HepG2 (cell line): ENCODE measurements at regions not wholly inside any gene's neighbourhood (a gene's known extent, or its start where the extent isn't known, plus 50 kb on each side); places are given as distances from the start of the nearest gene placed in this dataset.

ENCODE experiments used
- AKAP8 ChIP-seq: sonication (generic); formaldehyde crosslinking; IDR thresholded peaks from 2 replicates; pipeline ENCODE4 v1.5.1; 2020; ENCODE audit warnings: mild to moderate bottlenecking, missing genetic modification reagents
- MIER2 ChIP-seq: IDR thresholded peaks from 2 replicates; pipeline ENCODE4 v1.6.1; 2016; ENCODE audit warnings: missing biosample characterization, missing genetic modification reagents
- NAIF1 ChIP-seq: sonication (generic); formaldehyde crosslinking; IDR thresholded peaks from 2 replicates; pipeline ENCODE4 v1.5.0; 2020; ENCODE audit warnings: mild to moderate bottlenecking, missing genetic modification reagents, borderline replicate concordance
- NFKB2 ChIP-seq: sonication (generic); formaldehyde crosslinking; IDR thresholded peaks from 2 replicates; pipeline ENCODE4 v1.4.0; 2020; ENCODE audit warnings: missing genetic modification reagents, borderline replicate concordance
- SP140L ChIP-seq: sonication (generic); formaldehyde crosslinking; IDR thresholded peaks from 2 replicates; pipeline ENCODE4 v1.4.0; 2020; ENCODE audit warnings: missing genetic modification reagents, borderline replicate concordance
- ZBTB40 ChIP-seq, 2 experiments: fragments of 450-650 bp in 1 of 2; sonication (generic) in 1 of 2; formaldehyde crosslinking in 1 of 2; IDR thresholded peaks; 2 replicates each; pipeline versions ENCODE4 v1.6.1 to v1.8.0; 2016 to 2022; ENCODE audit warnings: antibody characterized with exemption in 1 of 2, mild to moderate bottlenecking in 1 of 2, missing genetic modification reagents in 1 of 2
- ZNF34 ChIP-seq: sonication (generic); formaldehyde crosslinking; IDR thresholded peaks from 2 replicates; pipeline ENCODE4 v1.4.0; 2020; ENCODE audit warnings: mild to moderate bottlenecking, missing genetic modification reagents, borderline replicate concordance

- TF ChIP-seq ZBTB40 (IDR thresholded peaks at IDR 0.05) (no peak), ZBTB40 (CRISPR knock-in tag; IDR thresholded peaks at IDR 0.05) (no peak), MIER2 (CRISPR knock-in tag) (no peak), NAIF1 (no peak), SP140L (CRISPR knock-in tag) (no peak), NFKB2 (CRISPR knock-in tag) (no peak), AKAP8 (CRISPR knock-in tag) (no peak), ZNF34 (CRISPR knock-in tag) (no peak)
Measured at GRCh38 chr13:84684804-84685203, 802.5 kb upstream of the SLITRK1 start (continued).
